CD4-positive, CD25-positive, alpha-beta regulatory T cell (primary cell): ENCODE measurements at regions not wholly inside any gene's neighbourhood (a gene's known extent, or its start where the extent isn't known, plus 50 kb on each side); places are given as distances from the start of the nearest gene placed in this dataset.

Experiments used
- ATAC-seq, 2 donors: fragments of 150-1000 bp; cut with Tn5 transposase; one replicate each; pipeline ENCODE4 v1.10.0; 2021; ENCODE audit warnings: low read depth in 2 of 2, moderate number of reproducible peaks in 2 of 2, moderate library complexity in 1 of 2
- DNase-seq, 3 donors: peaks; one replicate each; pipeline versions ENCODE4 v3.0.0 to v3.0.0-alpha.2; 2012 to 2022; ENCODE audit warnings: mixed read lengths in 1 of 3
- H3K27ac ChIP-seq: one replicate; pipeline ENCODE4 v1.7.0; 2013; ENCODE audit warnings: mild to moderate bottlenecking, low read length; ENCODE audit not compliant: insufficient read depth, poor library complexity, severe bottlenecking
- H3K27me3 ChIP-seq: one replicate; pipeline ENCODE4 v1.7.0; 2013; ENCODE audit warnings: low read length; ENCODE audit not compliant: control insufficient read depth, insufficient read depth
- H3K36me3 ChIP-seq: one replicate; pipeline ENCODE4 v1.7.0; 2013; ENCODE audit warnings: mild to moderate bottlenecking, low read length, moderate library complexity; ENCODE audit not compliant: control insufficient read depth, insufficient read depth
- H3K4me1 ChIP-seq: 2 replicates; pipeline ENCODE4 v1.7.0; 2013; ENCODE audit warnings: mild to moderate bottlenecking, low read length; ENCODE audit not compliant: insufficient read depth, control insufficient read depth, poor library complexity, severe bottlenecking
- H3K4me3 ChIP-seq: one replicate; pipeline ENCODE4 v1.7.0; 2013; ENCODE audit warnings: low read depth, mild to moderate bottlenecking, low read length, moderate library complexity
- H3K9me3 ChIP-seq, 2 experiments: 1 replicate in 1 of 2; 2 replicates in 1 of 2; pipeline ENCODE4 v1.7.0; 2013; ENCODE audit warnings: low read length in 2 of 2, mild to moderate bottlenecking in 1 of 2, moderate library complexity in 1 of 2; ENCODE audit not compliant: control insufficient read depth in 2 of 2
- H3K27ac Mint-ChIP-seq, 3 donors: one replicate each; pipeline ENCODE4 v1.8.0; 2020 to 2022; ENCODE audit warnings: mild to moderate bottlenecking in 3 of 3, mixed read lengths in 3 of 3, moderate library complexity in 2 of 3
- H3K27me3 Mint-ChIP-seq: one replicate; pipeline ENCODE4 v1.8.0; 2022; ENCODE audit warnings: mild to moderate bottlenecking, mixed read lengths
- H3K36me3 Mint-ChIP-seq: one replicate; pipeline ENCODE4 v1.8.0; 2020; ENCODE audit warnings: mixed read lengths
- H3K4me1 Mint-ChIP-seq, 4 donors: one replicate each; pipeline ENCODE4 v1.8.0; 2020 to 2022; ENCODE audit warnings: mixed read lengths in 4 of 4, mild to moderate bottlenecking in 1 of 4
- H3K4me3 Mint-ChIP-seq, 4 donors: one replicate each; pipeline ENCODE4 v1.8.0; 2020 to 2022; ENCODE audit warnings: mild to moderate bottlenecking in 4 of 4, mixed read lengths in 4 of 4, moderate library complexity in 3 of 4
- H3K9me3 Mint-ChIP-seq, 7 donors: one replicate each; pipeline ENCODE4 v1.8.0; 2020 to 2022; ENCODE audit warnings: mixed read lengths in 7 of 7, mild to moderate bottlenecking in 3 of 7, moderate library complexity in 2 of 7

DNA sequence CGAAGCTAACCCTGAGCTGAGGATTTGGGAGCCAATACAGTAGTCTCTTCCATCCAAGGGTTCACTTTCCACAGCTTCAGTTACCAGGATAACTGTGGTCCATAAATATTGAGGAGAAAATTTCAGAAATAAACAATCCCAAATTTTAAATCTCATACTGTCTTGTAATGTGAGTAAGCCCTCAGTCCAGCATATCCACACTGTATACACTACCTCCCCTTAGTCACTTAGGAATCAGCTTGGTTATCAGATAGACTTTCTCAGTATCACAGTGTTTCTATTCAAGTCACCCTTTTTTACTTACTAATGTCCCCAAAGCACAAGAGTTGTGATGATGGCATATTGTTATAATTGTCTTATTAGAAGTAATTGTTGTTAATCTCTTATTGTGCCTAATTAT is 102.3 kb upstream of the GNG12 start:
- H3K27ac ChIP-seq = no peak overlapping the region
- H3K27me3 ChIP-seq = no peaks in the 10 kb centered on the region
- no peaks in the 10 kb centered on the region for H3K36me3 ChIP-seq
- DNase-seq (no peak), ATAC-seq (no peak)
- no peaks in the 10 kb centered on the region for H3K27me3 Mint-ChIP-seq
- H3K4me1 Mint-ChIP-seq = no peaks in the 10 kb centered on the region
- no peak overlapping the region for H3K27ac Mint-ChIP-seq
- H3K4me3 Mint-ChIP-seq = no peak overlapping the region
- H3K9me3 ChIP-seq = no peaks in the 10 kb centered on the region
- no peak overlapping the region for H3K4me3 ChIP-seq
- no peaks in the 10 kb centered on the region for H3K4me1 ChIP-seq
- no peaks in the 10 kb centered on the region for H3K36me3 Mint-ChIP-seq
- H3K9me3 Mint-ChIP-seq = peaks cover 0 to 3% (median 0%) of the 10 kb centered on the region in 7 donors

DNA sequence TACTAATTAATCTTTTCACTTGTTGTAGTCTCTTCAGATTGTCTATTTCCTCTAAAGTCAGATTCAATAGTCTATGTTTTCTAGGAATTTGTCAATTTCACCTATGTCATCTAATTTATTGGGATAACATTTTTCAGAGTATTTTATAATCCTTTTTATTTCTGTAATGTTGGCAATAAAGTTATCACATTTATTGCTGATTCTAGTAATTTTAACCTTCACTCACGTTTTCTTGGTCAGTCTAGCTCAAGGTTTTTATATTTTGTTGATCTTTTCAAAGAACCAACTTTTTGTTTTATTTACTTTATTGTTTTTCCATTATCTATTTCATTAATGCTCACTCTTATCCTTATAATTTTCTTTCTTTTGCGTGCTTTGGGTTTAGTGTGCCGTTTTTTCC is 97.9 kb upstream of the GNG12 start:
- Histone ChIP-seq H3K36me3 (no peaks in the 10 kb centered on the region), H3K27ac (no peak overlapping the region), H3K4me1 (no peaks in the 10 kb centered on the region), H3K4me3 (no peak overlapping the region), H3K27me3 (no peaks in the 10 kb centered on the region), H3K9me3 (no peaks in the 10 kb centered on the region)
- H3K36me3 Mint-ChIP-seq = no peaks in the 10 kb centered on the region
- H3K4me3 Mint-ChIP-seq = no peak overlapping the region
- DNase-seq (no peak), ATAC-seq (no peak)
- H3K27me3 Mint-ChIP-seq = no peaks in the 10 kb centered on the region
- H3K9me3 Mint-ChIP-seq = peaks cover 0 to 1% (median 0%) of the 10 kb centered on the region in 7 donors
- no peak overlapping the region for H3K27ac Mint-ChIP-seq
- no peaks in the 10 kb centered on the region for H3K4me1 Mint-ChIP-seq

DNA sequence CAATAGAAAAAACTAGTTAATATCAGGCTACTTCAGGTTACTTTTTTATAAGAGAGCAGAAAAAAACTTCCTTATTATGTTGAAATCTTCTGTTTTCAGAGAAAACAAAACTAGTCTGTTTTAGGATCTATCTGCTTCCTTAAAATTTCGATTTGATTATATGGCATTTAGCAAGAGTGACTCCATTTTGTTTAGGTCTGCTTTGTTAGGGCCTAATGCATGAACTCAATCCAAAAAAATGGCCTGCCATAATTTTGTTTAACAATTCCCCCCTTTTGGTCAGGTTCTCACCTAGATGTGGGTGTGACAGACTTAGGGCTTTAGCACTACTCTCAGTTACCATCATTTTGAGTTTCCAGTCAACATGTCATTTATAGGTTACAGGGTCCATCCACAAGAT is 89.8 kb upstream of the GNG12 start:
- no peak for DNase-seq
- Mint-ChIP-seq H3K4me3 (no peak overlapping the region), H3K27ac (no peak overlapping the region)

DNA sequence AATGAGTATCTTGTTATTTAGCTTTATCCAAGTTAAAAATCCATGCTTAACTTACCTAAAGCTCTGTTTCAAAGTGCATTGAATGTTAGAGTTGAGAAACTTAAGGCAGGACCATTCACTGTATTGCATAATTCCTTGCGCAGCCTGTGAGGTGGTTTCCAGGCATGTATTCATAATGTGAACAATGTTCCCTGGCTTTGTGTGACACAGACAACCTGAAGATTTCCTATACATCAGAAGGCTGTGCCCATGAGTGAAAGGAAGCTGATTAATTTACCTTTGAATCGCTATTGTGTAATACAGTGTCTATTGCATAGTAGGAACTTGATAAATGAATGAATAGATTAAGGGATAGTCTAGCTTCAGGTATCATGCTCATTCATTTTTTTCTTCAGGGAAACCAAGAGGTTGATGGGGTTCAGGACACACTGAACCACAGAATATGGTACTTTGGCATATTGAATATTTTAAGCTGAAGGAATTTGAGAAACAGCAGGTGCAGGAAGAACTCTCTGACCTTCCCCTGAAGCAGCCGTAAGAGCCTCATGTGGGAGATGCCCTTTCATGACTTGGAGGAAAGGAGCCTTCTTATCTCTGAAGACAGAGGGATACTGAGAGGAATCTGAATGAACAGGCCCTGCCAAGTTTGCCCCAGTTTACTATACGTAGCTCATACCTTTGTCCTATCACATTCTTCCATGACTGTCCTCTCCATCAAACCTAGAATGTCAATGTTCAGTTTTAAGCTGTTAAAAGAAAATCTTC is 88.6 kb upstream of the GNG12 start:
- Histone ChIP-seq H3K4me1 (no peaks in the 10 kb centered on the region), H3K36me3 (no peaks in the 10 kb centered on the region), H3K9me3 (no peaks in the 10 kb centered on the region), H3K27me3 (no peaks in the 10 kb centered on the region), H3K27ac (no peak overlapping the region), H3K4me3 (no peak overlapping the region)
- ATAC-seq = no peak
- Mint-ChIP-seq H3K36me3 (no peaks in the 10 kb centered on the region), H3K4me1 (no peaks in the 10 kb centered on the region), H3K27me3 (peaks cover 12% of the 10 kb centered on the region), H3K27ac (no peak overlapping the region), H3K9me3 (no peaks in the 10 kb centered on the region), H3K4me3 (no peak overlapping the region)
- no peak for DNase-seq

More for the DNA sequence above, 89.8 kb upstream of the GNG12 start:
- Histone ChIP-seq H3K27ac (no peak overlapping the region), H3K36me3 (no peaks in the 10 kb centered on the region), H3K27me3 (no peaks in the 10 kb centered on the region), H3K4me1 (no peaks in the 10 kb centered on the region), H3K9me3 (no peaks in the 10 kb centered on the region), H3K4me3 (no peak overlapping the region)
- no peak for ATAC-seq
- peaks cover 7% of the 10 kb centered on the region for H3K27me3 Mint-ChIP-seq
- no peaks in the 10 kb centered on the region for H3K9me3 Mint-ChIP-seq
- H3K4me1 Mint-ChIP-seq = no peaks in the 10 kb centered on the region
- no peaks in the 10 kb centered on the region for H3K36me3 Mint-ChIP-seq

GRCh38 chr1:67919274-67920072 is 86.2 kb upstream of the GNG12 start:
- no peaks in the 10 kb centered on the region for H3K9me3 ChIP-seq
- H3K36me3 ChIP-seq = no peaks in the 10 kb centered on the region
- DNase-seq (no peak), ATAC-seq (no peak)
- no peak overlapping the region for H3K4me3 Mint-ChIP-seq
- no peaks in the 10 kb centered on the region for H3K36me3 Mint-ChIP-seq
- no peaks in the 10 kb centered on the region for H3K4me1 Mint-ChIP-seq
- peaks cover 13% of the 10 kb centered on the region for H3K27me3 Mint-ChIP-seq
- no peak overlapping the region for H3K27ac ChIP-seq
- H3K4me1 ChIP-seq = no peaks in the 10 kb centered on the region
- no peaks in the 10 kb centered on the region for H3K27me3 ChIP-seq
- no peak overlapping the region for H3K4me3 ChIP-seq
- peaks cover 0 to 1% (median 0%) of the 10 kb centered on the region in 7 donors for H3K9me3 Mint-ChIP-seq
- H3K27ac Mint-ChIP-seq = no peak overlapping the region

DNA sequence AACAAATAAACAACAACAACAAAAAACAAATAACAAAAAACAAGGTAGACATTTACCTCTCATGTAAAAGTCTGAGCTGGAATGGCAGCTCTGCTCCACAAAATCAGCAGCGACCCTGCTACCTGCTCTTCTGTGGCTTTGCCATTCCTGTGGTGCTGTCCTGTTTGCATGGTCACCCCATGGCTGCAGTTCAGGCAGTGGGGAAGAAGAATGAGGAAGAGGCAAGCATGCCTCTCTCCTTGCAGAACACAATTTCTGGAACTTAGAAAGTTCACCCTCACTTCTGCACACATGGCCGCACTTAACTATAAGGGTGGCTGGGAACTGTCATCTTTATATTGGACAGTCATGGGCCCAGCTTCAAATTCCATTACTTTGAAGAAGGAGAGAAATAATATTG is 84.8 kb upstream of the GNG12 start:
- Mint-ChIP-seq H3K4me1 (no peaks in the 10 kb centered on the region), H3K27me3 (peaks cover 13% of the 10 kb centered on the region), H3K27ac (no peak overlapping the region), H3K36me3 (no peaks in the 10 kb centered on the region), H3K4me3 (no peak overlapping the region), H3K9me3 (peaks cover 0 to 2% (median 0%) of the 10 kb centered on the region in 7 donors)
- Histone ChIP-seq H3K4me3 (no peak overlapping the region), H3K4me1 (no peaks in the 10 kb centered on the region), H3K27ac (no peak overlapping the region), H3K36me3 (no peaks in the 10 kb centered on the region), H3K9me3 (no peaks in the 10 kb centered on the region), H3K27me3 (no peaks in the 10 kb centered on the region)
- ATAC-seq (no peak), DNase-seq (no peak)

DNA sequence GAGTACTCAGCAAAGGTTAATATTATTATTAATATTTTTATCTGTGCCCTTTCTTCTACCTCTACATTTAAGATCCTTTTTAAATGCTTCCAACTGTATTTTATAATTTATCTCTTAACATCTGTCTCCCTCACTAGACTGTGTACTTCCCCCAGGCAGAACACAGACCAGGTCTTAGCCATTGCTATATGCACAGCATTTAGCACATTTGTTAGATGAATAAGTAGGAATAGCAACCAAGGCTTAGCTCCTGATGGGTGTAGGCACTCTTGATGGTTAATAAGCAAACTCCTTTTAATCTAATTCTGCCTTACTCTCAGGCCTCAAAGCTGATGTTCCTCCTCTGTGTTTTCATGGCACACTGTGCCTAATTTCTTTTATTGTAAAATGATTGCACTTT is 83.7 kb upstream of the GNG12 start:
- no peak overlapping the region for H3K27ac Mint-ChIP-seq
- H3K36me3 ChIP-seq = no peaks in the 10 kb centered on the region
- H3K36me3 Mint-ChIP-seq = no peaks in the 10 kb centered on the region
- ATAC-seq (no peak), DNase-seq (no peak)
- no peaks in the 10 kb centered on the region for H3K9me3 ChIP-seq
- H3K4me3 ChIP-seq = no peak overlapping the region
- no peaks in the 10 kb centered on the region for H3K4me1 ChIP-seq
- no peaks in the 10 kb centered on the region for H3K27me3 ChIP-seq
- no peak overlapping the region for H3K4me3 Mint-ChIP-seq
- H3K9me3 Mint-ChIP-seq = peaks cover 0 to 2% (median 0%) of the 10 kb centered on the region in 7 donors
- no peak overlapping the region for H3K27ac ChIP-seq
- H3K27me3 Mint-ChIP-seq = peaks cover 13% of the 10 kb centered on the region
- H3K4me1 Mint-ChIP-seq = no peaks in the 10 kb centered on the region
